COLO668 (cell line): ENCODE measurements at regions not wholly inside any gene's neighbourhood (a gene's known extent, or its start where the extent isn't known, plus 50 kb on each side); places are given as distances from the start of the nearest gene placed in this dataset.

Source experiments
- DNase-seq: peaks from one replicate; lab custom pipeline; 2025; ENCODE audit not compliant: unreplicated experiment; lab: John Stamatoyannopoulos, UW

DNA sequence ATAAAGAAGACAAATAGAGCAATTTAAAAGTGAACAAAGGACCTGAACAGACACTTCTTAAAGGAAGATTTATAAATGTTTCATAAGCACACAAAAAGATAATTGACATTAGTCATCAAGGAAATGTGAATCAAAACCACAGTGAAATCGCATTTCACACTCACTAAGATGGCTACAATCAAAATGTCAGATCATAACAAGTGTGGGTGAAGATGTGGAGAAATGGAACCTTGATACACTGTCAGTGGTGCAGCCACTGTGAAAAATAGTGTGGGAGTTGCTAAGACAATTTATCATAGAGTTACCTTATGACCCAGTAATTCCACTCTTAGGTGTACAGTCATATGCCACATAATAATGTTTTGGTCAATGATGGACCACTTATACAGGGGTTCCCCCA is 54.5 kb upstream of the HTR4 start:
- DNase-seq, result no peak

DNA sequence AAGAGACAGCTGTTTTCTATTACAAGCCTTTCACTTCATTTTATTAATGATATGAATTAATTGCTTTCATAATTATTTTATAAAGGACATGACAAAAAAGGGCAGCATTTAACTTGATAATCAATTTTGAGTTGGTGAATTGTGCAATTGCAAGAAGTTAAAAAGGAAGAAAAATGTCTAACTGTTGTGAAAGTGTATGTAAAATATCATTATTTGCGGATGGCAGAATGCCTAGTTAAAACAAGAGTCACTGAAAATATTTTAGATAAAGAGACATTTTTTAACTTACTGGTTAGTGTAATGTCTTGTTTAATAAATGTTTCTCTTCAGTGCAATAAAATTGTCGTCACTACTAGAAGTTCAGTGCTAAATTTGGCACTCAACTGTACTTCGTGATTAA is 57.6 kb upstream of the HTR4 start:
- no peak for DNase-seq

DNA sequence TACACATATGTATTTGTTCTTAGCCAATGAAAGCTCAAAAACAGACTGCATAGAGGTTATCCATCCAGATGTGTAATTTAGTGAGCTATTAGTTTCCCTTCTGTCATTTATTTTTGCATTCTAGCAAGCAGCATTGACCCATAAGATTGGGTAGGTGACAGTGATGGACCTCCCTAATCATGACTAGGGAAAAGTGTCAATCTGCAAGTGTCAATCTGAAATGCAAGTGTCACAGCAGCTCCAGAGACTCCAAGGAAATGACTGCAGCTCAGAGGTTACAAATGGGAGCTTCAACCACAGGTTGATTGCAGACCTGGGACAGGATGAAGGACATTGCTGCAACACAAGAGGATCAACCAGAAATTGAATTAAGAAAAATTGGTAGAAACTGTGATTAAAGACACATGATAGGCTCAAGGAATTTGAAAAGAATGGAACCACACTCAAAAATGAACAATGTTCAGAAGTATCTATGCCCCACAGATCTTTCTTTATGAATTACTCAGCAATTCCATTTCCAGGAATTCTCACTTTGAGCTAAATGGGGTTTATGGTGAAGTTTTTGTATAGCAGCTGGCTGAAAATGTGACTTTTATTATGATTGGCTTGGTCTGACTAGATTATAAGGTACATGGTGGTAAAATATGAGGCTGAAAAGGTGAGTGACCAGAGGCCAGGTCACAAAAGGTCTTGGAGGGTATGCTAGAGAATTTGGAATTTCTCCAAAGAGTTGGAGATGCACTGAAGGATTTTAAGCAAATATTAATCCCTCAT is 59.6 kb upstream of the HTR4 start:
- no peak for DNase-seq

DNA sequence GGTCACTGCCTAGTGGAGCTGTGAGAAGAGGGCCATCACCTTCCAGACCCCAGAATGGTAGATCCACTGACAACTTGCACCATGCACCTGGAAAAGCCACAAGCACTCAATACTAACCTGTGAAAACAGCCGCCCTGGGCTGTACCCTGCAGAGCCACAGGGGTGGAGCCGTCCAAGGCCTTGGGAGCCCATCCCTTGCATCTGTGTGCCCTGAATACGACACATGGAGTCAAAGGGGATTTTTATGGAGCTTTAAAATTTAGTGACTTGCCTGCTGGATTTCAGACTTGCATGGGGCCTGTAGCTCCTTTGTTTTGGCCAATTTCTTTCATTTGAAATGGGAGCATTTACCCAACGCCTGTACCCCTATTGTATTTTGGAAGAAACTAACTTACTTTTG is 62.4 kb upstream of the HTR4 start:
- no peak for DNase-seq

DNA sequence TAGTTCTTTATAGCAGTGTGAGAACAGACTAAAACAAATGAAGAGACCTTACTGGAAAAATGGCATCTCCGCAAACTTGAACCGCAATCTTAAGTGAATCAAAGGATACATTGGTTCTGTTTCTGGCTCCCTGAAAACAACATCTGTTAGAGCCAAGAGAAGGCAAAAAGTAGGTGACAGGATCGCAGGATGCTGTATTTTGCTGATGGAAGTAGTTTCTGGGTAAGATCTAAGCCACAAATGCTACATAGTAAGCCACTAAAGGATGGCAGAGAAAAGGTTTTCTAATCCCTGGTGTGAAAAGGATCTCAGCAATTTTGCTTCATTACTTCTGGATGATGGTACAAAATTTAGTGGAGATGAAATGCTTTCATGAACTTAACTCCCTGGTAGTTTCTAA is 63.3 kb upstream of the HTR4 start:
- no peak for DNase-seq

DNA sequence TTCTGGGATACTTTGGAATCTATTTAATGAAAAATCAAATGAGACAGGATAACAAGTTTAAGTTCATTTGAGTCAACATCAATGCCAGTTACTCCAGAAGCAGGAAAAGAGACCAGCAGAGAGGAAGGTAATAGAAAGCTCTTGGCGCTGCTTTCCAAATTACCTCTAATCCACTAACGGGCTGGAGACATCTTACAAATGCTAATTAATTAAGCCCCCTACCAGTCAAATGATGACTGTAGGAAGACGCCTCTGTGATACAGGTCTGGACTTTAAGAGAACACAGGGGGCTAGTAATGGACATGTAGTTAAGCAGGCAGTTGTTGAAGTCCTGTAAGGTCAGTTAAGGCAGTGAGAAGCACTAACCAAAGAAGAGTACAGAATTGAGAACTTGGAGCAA is 65.3 kb upstream of the HTR4 start:
- DNase-seq, result no peak

DNA sequence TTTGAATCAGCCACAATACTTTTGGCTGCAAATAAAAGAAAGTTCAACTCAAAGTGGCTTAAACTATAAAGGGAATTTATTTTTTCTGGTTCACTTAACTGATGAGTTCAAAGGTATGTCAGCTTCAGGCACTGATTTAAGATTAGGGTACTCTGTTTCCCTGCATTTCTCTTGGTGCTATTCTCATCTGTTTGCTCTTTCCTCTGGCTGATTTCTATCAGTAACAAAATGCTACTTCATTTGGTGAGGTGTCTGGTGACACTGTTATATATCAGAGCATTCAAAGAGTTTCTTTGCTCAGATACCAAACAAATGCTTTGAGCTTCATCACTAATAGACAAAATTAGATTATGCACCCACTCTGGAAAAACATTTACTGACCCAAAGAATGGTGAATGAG is 65.9 kb upstream of the HTR4 start:
- no peak for DNase-seq

DNA sequence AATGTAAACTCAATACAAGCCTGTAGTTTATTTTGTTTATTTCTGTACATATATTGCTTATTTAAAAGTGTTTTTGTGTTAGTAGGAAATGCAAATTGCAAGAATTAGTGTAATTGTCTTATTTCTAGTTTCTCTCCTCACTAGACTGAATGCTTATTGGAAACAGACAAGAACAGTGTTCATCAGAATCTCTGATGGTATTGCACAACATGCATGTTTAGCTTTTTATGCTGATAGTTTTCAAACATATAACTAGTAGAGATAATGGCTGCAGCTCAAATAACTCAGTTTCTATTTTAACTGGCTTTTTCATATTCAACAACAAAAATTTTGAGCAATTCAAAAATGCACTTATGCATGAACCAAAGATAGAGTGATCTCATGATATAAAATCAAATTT is 68.8 kb upstream of the HTR4 start:
- DNase-seq, result no peak

DNA sequence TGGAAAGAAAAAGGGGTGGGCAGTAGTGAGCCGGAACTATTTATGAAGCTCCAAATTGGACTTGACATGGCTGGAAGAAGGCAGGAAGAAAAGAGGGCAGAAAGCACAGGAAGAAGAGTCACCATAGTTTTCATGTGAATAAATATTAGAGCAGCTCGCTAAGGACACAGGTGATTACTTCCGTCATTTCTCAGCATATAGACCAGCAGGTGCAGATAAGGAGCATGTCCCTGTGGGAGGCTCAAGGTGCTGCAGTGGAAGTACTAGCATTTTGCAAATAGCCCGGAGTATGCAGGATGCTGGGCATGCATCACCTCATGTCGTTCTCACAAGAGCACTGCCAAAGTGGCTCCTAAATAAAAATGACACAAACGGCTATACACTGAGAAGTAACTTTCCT is 71.3 kb upstream of the HTR4 start:
- DNase-seq, result no peak

DNA sequence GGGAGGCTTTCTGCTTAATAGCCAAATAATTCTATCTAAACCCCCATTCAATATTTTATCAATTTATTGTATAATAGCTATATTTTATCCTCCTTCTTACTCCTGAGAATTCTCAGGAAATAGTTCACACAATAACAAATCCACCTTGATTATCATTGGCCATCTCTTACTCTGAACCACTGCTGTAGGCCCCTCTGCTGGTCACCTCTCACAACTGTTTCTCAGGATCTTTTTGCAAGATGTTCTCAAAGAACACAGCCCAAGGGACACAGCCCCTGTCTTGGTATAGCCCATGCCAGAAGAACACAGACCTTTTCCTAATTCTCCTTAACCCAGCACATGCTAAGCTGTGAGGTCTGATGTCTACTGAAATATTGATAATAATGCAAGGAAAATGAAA is 74.9 kb upstream of the HTR4 start:
- no peak for DNase-seq

DNA sequence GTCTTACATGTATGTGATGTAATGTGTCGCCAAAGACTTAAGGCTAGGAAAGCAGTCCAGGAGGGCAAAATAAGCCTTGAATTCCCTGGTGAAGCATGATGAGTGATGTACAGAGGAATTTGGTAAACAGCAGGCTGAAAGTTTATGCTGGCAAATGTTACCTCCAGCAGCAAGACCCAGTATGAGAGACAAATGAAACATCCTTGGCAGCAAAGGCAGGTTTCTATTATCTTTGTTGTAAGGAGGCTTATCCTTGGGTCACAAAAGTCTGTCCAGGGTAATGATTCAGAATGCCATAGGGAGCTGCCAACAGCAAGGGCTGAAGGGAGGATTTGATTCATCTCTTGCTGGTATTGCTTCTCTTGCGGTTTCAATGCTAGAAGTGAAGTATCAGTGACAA is 75.9 kb upstream of the HTR4 start:
- DNase-seq, result no peak

DNA sequence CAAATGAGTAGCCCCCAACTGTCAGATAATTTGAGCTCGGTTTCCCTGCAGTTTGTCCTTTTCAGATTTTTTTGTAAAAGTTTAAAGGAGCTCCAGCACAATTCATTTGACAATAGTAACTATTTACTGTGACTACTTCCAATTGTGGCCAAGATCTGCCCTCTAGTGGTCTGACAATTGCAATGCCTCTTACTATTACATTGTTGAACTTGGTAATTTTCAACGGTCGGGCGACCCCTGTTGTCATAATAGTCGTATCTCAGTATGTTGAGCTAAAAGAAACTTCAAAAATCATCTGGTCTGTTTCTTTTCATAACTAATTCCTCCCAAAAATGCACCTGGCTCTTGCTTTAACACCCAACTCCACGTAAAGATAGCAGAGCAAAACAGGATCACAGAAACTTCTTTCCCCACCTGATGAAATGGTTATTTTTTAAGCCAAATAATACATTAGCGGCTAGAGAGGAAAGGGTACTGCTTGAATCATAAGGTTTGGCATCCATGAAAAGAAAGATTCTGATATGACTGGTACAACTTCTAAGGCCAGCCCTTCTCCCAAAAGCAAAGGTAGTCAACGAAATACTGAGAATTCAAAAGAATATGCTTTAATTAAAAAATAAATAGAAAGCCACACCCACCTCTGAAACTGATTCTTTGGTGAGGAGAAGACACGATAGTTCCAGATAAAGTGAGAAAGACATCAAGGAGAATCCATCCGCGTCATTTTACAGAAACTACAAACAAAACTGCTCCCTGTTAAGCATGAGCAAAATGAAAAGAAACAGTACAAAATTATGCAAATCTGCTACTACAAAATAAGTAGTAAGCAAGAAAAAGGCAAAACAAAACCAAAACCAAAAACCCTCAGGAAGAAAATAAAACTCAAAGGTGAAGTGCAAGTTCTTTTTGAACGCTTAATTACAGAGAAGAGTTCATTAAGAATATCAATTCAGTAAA is 76.9 kb upstream of the HTR4 start:
- DNase-seq, result peak; percentile 35

DNA sequence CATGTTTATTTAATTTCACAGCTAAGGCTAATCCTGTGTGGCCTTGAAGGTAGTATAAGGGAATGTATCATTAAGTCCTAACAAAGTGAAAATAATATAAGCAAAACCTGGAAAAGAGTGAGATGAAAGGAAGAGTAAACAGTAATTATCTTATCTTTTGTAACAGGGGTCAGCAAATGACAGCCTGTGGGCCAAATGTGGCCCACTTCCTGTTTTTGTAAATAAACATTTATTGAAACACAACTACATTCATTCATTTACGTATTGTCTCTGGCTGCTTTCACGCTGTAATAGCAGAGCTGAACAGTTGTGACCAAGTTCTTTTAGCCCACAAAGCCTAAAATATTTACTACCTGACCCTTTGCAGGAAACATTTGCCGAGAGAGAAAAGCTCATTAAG is 78.4 kb upstream of the HTR4 start:
- DNase-seq, result no peak

DNA sequence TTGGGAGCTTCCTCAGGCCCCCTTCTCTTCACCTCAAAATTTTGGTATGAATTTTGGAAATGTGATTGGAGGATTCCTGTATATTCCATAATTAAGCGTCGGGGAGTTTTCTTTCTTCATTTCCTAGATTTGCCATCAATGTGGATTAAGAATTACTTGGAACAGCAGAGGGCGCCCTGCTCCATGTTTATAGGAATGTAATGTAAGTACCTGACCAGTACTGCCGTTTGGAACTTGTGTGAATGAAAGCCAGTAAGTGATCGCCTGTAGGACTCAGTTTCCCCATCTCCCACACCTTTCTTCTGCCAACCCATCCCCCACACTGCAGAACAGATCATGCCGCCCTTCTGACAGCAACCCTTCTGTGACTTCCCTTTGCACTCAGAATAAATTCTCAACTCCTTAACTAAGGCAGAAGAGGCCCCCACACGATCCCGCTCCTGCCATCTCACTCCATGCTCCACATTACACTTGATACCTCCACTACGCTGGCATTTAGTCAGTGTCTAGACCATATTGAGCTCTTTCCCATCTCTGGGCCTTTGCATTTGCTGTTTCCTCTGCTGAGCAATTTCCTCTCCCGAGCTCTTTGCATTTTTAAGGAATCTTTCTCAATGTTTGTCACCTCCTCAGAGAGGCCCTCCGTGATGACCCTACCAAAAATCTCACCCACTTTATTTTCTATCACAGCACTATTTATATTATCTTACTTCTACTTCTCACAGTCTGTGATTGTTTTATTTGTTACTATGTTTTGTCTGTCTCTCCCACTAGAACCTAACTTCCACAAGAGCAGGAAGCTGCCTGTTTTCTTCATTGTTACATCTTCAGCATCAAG is 79.5 kb upstream of the HTR4 start:
- DNase-seq, result peak; percentile 49

DNA sequence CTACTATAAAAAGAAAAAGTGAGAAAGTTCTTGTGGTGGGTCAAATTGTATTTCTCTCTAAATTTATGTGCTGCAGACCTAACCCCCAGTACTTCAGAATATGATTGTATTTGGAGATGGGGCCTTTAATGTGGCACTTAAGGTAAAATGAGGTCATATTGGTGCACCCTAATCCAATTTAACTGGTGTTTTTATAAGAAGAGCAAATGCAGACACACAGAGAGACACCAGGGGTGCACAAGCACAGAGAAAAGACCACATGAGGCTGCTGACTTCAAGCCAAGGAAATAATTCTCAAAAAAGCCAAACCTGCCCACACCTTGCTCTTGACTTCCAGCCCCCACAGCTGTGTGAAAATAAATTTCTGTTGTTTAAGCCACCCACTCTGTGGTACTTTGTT is 80.2 kb upstream of the HTR4 start:
- DNase-seq, result no peak

DNA sequence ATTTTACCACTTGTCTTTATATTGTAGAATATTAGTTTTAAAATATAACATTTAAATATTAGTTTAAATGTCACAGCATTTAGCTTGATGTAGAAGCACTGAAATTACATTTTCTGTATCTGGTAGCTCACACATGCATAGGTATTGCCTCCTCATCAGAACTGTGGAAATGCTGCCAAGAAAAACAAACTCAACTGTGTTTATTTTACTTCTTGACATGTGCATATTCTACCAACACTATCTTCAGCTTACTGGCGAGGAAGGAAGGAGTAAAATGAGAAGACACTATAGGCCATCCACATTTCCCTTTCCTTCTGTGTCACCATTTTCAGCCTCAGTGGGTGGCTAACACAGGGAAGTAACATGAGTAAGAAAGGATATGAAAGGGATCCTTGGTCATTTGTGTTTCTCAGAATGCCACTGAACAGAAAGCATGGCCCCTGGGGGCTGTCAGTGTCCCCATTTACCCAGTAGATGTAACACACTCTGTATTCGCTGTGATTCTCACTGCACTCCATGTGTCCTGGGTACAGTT is 81.0 kb upstream of the HTR4 start:
- no peak for DNase-seq

DNA sequence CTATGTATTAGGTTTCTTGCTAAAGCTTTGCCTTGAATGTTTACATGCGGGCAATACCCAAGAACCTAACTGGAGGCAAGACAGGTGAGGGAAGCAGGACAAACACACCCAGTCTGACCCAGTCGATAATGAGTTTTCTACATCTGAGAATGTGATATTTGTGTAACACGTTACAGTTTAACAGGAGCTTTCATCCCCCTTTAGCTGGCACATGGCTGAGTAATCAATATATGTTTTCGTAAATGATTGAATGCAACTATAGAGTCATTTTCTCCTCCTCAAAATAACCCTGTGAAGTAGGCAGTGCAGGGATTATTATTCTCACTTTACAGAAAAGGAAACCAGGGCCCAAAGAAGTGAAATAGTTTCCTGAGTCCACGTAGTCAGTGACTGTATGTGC is 84.7 kb upstream of the HTR4 start:
- no peak for DNase-seq

DNA sequence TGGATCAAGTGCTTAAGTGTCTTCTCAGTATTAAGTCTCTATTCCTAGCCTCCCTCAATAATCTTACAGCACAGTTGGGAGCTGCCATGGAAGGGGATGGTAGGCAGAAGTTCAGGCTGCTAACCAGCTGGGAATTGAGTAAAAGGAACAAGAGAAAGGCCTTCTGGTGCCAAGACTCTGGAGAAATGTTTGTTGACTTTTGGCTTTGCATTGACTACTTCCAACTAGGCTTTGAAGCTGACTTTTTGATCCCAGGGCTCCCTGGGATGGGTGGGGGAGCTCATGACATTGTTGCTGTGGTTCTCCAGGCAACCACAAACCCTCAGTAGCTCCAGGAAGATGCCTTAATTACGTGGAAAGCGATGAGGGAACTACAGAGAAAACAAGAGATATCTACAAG is 85.2 kb upstream of the HTR4 start:
- DNase-seq, result no peak

DNA sequence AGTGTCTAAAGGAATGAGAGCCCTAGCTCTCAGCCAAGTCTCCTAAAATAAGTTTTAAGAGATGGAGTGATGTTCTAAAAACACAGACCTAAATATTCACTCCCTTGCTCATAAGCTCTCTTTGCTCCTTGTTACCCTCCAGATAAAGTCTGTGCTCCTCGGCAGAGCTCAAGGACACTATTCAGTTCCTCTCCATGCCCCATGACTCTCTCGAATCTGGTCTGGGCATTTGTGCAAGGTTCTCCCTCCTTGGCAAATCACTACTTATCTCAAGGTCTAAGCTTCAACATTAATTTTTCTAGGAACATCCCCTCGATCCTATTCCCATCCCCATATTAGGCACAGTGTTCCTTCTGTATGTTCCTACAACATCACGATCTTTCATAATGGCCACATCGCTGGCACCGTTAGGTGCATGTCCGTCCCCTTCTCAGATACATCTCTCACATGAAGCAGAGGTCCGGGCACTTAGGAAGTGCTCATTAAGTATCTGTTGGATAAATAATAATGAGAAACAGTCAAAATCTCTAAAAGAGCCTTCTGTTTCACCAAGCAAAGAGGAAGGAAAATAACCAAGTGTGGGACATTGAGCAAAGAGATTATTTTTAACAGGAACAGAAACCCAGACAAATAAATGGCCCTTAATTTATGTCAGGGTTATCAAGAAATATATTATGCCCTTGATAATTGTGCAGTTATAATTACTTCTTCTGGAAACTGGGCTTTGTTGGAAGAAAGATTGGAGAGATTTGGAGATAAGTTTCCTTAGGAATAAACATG is 85.9 kb upstream of the HTR4 start:
- no peak for DNase-seq

DNA sequence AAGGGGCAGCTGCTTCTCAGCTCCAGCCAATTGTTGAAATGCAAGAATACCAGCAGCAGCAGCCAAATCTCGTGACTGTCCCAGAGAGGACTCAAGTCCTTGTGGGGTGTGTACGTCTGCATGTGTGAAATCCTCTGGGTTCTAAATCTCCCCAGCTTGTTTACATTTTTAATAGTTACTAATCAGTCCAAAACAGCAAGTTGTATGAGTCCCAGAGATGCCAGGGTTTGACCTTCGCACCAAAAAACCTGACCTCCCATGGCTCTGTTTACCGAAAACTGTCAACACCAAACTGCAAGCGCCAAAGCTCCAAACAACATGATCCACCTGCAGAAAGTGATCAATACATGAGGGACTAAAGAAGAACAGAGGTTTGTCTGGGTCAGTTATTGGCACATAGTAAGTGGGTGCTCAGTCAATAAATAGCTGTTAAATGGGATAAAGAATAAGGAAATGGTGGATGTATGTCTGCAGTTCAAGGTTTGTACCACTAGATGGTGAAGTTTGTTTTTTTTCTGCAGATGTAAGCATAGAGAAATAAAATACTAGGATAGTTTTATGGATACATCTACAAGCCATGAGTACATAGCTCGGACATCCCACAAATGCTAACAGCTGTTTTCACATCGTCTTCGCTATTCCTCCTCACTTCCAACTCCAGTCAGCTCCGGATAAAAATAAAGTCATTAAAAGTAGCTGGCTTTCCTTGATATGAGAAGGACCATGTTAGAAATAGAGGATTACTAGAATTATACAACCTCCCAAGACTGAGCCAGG is 85.3 kb upstream of the ADRB2 start:
- DNase-seq, result no peak
